ENCODE measurements at regions not wholly inside any gene's neighbourhood (a gene's known extent, or its start where the extent isn't known, plus 50 kb on each side); places are given as distances from the start of the nearest gene placed in this dataset.
"Not testable (repeated sequence)": the region's sequence is repeated elsewhere in the genome, so short reads cannot be mapped to it uniquely, and the experiment has no call there.

- WGBS, 2 donors: 65 to 68% methylated on average over 1 of the region's 1 CpG
- no peak for DNase-seq
- H3K9ac ChIP-seq (ENCODE audit: insufficient read depth in 1 of 2, low read length in 2 of 2): no peak overlapping the region
- no peak for ATAC-seq (ENCODE audit: insufficient read depth, low FRiP score)
- H3K4me1 ChIP-seq (ENCODE audit: control insufficient read depth in 5 of 5, insufficient read depth in 5 of 5, low read length in 5 of 5): peaks cover 0 to 10% (median 0%) of the 10 kb centered on the region in 5 donors
- no peak overlapping the region for H3K4me3 ChIP-seq
- no peak overlapping the region for H3K27ac ChIP-seq (ENCODE audit: low read depth in 1 of 2, low read length in 1 of 2)
- no peaks in the 10 kb centered on the region for H3K27me3 ChIP-seq (ENCODE audit: control insufficient read depth in 3 of 3, insufficient read depth in 3 of 3, low read length in 2 of 3)
- TF ChIP-seq, protein P1, sequence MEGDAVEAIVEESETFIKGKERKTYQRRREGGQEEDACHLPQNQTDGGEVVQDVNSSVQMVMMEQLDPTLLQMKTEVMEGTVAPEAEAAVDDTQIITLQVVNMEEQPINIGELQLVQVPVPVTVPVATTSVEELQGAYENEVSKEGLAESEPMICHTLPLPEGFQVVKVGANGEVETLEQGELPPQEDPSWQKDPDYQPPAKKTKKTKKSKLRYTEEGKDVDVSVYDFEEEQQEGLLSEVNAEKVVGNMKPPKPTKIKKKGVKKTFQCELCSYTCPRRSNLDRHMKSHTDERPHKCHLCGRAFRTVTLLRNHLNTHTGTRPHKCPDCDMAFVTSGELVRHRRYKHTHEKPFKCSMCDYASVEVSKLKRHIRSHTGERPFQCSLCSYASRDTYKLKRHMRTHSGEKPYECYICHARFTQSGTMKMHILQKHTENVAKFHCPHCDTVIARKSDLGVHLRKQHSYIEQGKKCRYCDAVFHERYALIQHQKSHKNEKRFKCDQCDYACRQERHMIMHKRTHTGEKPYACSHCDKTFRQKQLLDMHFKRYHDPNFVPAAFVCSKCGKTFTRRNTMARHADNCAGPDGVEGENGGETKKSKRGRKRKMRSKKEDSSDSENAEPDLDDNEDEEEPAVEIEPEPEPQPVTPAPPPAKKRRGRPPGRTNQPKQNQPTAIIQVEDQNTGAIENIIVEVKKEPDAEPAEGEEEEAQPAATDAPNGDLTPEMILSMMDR (IDR thresholded peaks at IDR 0.05; ENCODE audit: control extremely low read depth, extremely low read depth): no peak
- H3K9me3 ChIP-seq (ENCODE audit: control insufficient read depth in 4 of 4, insufficient read depth in 3 of 4, low read length in 3 of 4): no peaks in the 10 kb centered on the region
- no peaks in the 10 kb centered on the region for H3K36me3 ChIP-seq (ENCODE audit: control insufficient read depth in 4 of 4, insufficient read depth in 4 of 4, low read length in 4 of 4)
Measured at GRCh38 chr7:37578350-37578749, 105.2 kb upstream of the GPR141 start.

- Histone ChIP-seq H3K4me1 (ENCODE audit: control insufficient read depth in 5 of 5, insufficient read depth in 5 of 5, low read length in 5 of 5) (peaks cover 0 to 10% (median 0%) of the 10 kb centered on the region in 5 donors), H3K4me3 (no peak overlapping the region), H3K27me3 (ENCODE audit: control insufficient read depth in 3 of 3, insufficient read depth in 3 of 3, low read length in 2 of 3) (no peaks in the 10 kb centered on the region), H3K27ac (ENCODE audit: low read depth in 1 of 2, low read length in 1 of 2) (no peak overlapping the region), H3K36me3 (ENCODE audit: control insufficient read depth in 4 of 4, insufficient read depth in 4 of 4, low read length in 4 of 4) (no peaks in the 10 kb centered on the region), H3K9me3 (ENCODE audit: control insufficient read depth in 4 of 4, insufficient read depth in 3 of 4, low read length in 3 of 4) (no peaks in the 10 kb centered on the region), H3K9ac (ENCODE audit: insufficient read depth in 1 of 2, low read length in 2 of 2) (no peak overlapping the region)
- WGBS, 2 donors: 84 to 93% methylated on average over 3 of the region's 3 CpGs
- DNase-seq (no peak), ATAC-seq (ENCODE audit: insufficient read depth, low FRiP score) (no peak)
- TF ChIP-seq, protein P1 (IDR thresholded peaks at IDR 0.05; ENCODE audit: control extremely low read depth, extremely low read depth): no peak
Measured at GRCh38 chr7:37580376-37580775, 103.2 kb upstream of the GPR141 start.

DNA sequence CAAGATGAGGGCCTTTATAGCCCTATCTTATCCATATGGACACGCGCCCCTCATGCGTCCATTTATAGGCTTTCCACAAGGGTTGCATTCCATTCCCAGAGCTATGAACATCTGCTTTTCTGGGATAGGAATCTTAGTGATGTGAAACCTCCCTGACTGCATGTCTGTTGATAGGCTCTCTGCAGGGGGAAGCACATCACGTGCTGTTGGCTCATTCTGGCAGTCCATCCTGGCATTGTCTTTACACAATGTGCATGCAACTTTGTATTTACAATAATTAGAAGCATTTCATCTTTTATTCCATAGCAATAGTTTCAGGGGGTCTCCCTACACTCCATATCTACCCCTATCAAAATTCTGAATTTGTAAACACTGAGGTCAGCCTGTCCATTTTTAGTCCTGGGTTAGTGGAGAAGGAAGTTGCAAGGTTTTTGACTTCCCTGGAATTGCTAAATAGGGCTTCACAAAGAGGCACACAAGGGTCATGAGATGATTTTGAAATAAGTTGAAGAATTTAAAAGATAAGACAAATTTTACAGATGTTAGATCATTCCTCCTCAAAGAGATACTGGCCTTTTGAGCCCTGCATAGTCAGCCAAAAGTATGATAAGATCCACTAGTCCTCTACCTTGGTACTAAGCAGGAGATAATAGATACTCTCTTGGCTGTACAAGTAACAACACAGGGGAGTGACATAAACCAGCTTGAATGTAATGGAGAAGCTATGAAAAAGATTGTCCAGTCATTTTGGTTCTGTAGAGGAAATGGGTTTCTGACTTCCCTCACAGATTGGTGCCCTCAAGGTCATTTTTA lies 98.7 kb upstream of the GPR141 start:
- 56 to 59% methylated on average over 4 of the region's 4 CpGs for WGBS, 2 donors
- H3K9ac ChIP-seq (ENCODE audit: insufficient read depth in 1 of 2, low read length in 2 of 2); H3K4me3 ChIP-seq; H3K4me1 ChIP-seq (ENCODE audit: control insufficient read depth in 5 of 5, insufficient read depth in 5 of 5, low read length in 5 of 5); H3K36me3 ChIP-seq (ENCODE audit: control insufficient read depth in 4 of 4, insufficient read depth in 4 of 4, low read length in 4 of 4); H3K9me3 ChIP-seq (ENCODE audit: control insufficient read depth in 4 of 4, insufficient read depth in 3 of 4, low read length in 3 of 4); H3K27me3 ChIP-seq (ENCODE audit: control insufficient read depth in 3 of 3, insufficient read depth in 3 of 3, low read length in 2 of 3); H3K27ac ChIP-seq (ENCODE audit: low read depth in 1 of 2, low read length in 1 of 2): not testable (repeated sequence)
- ATAC-seq (ENCODE audit: insufficient read depth, low FRiP score) (peak; percentile 47), DNase-seq (peak in 1 of 3 donors; percentile 7)

- WGBS, 2 donors: 26 to 52% methylated on average over 4 of the region's 4 CpGs
- ATAC-seq (ENCODE audit: insufficient read depth, low FRiP score) (no peak), DNase-seq (no peak)
- H3K4me1 ChIP-seq (ENCODE audit: control insufficient read depth in 5 of 5, insufficient read depth in 5 of 5, low read length in 5 of 5): no peaks in the 10 kb centered on the region
- no peak overlapping the region for H3K9ac ChIP-seq (ENCODE audit: insufficient read depth in 1 of 2, low read length in 2 of 2)
- H3K9me3 ChIP-seq (ENCODE audit: control insufficient read depth in 4 of 4, insufficient read depth in 3 of 4, low read length in 3 of 4): peaks cover 0 to 6% (median 3%) of the 10 kb centered on the region in 4 donors
- TF ChIP-seq, protein P1 (IDR thresholded peaks at IDR 0.05; ENCODE audit: control extremely low read depth, extremely low read depth): no peak
- no peaks in the 10 kb centered on the region for H3K27me3 ChIP-seq (ENCODE audit: control insufficient read depth in 3 of 3, insufficient read depth in 3 of 3, low read length in 2 of 3)
- no peaks in the 10 kb centered on the region for H3K36me3 ChIP-seq (ENCODE audit: control insufficient read depth in 4 of 4, insufficient read depth in 4 of 4, low read length in 4 of 4)
- H3K27ac ChIP-seq (ENCODE audit: low read depth in 1 of 2, low read length in 1 of 2): no peak overlapping the region
- H3K4me3 ChIP-seq: no peak overlapping the region
Measured at GRCh38 chr7:37590824-37591223, 92.7 kb upstream of the GPR141 start.
